Skeletal muscle cell (primary cell): ENCODE measurements at regions not wholly inside any gene's neighbourhood (a gene's known extent, or its start where the extent isn't known, plus 50 kb on each side); places are given as distances from the start of the nearest gene placed in this dataset.
"Not testable (repeated sequence)": the region's sequence is repeated elsewhere in the genome, so short reads cannot be mapped to it uniquely, and the experiment has no call there.

Experiments used
- DNase-seq: peaks from one replicate; pipeline ENCODE4 v3.0.0-alpha.2; 2010; ENCODE audit warnings: low read depth
- H3K4me3 ChIP-seq: 2 replicates; pipeline ENCODE4 v1.5.1; 2011; ENCODE audit warnings: low read depth, mild to moderate bottlenecking, control low read depth, low read length, moderate library complexity

DNA sequence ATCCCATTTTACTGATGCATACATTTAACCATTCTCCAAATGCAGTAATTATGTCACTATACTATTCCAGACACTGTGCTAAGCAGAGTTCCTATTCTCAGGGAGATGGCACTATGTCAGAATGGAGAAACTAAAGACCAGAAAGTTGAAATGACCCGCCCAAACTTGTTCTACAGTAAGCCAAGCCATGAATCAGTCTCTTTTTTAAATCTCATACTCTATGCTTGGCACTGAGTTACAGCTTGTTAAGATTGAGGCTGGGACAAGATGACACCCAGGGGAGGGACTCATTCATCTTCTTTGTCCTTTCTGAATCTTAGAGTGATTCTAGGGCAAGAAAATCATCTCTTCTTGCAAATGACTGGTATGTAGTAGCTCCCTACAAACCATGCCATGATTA is 247.0 kb upstream of the CCL2 start:
- H3K4me3 ChIP-seq: no peak overlapping the region
- no peak for DNase-seq

DNA sequence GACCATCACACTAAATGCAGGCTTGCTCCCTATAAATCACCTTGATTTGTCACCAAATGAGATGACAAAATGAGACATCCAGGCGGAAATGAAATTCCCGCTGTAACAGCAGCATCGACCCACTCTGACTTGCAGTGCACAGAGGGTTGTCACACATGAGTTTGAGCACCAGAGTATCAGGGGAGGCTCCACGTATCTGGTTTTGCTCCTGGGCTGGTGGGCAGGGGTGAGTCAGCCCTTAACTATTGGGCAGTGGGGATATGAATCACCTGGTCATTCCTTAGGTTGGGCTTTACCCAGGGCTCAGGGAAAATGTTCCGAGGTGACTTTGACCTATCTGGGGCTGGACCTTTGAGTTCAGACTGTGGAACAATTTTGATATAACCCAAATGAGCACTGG is 245.2 kb upstream of the CCL2 start:
- H3K4me3 ChIP-seq: no peak overlapping the region
- no peak for DNase-seq

DNA sequence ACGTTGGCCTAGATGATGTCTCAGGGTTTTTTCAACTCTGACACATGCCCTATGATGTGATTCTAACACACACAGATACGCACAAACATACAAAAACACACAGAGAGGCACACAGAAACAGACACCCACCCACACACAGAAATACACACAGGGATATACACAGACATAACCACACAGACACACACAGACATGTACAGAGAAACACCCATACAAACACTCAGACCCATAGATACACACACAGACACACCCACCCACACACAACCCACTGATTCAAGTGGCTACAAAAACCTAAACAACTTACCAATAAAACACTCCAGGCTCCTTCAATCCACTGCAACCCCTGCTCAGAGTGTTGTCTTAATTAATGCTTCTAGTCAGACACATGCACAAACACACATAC is 244.6 kb upstream of the CCL2 start:
- DNase-seq: no peak
- H3K4me3 ChIP-seq: no peak overlapping the region

DNA sequence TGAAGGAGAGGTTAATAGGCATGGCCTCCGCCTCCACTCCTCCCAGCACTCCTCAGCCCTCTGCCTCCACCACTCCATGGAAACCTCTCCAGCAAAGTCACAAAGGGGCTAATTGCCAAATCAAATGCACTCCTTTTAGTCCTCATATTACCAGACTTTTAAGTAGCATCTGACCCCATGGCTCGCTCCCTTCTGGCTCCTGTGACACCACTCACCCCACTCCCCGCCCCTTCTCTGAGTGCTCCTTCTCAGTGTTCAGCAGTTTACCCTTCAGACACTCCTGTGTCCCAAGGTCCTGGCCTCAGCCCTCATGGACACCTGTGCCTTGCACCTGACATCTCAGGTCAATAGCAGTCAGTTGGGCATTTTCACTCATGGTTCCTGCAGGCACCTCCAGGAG is 243.5 kb upstream of the CCL2 start:
- no peak for DNase-seq
- no peak overlapping the region for H3K4me3 ChIP-seq

DNA sequence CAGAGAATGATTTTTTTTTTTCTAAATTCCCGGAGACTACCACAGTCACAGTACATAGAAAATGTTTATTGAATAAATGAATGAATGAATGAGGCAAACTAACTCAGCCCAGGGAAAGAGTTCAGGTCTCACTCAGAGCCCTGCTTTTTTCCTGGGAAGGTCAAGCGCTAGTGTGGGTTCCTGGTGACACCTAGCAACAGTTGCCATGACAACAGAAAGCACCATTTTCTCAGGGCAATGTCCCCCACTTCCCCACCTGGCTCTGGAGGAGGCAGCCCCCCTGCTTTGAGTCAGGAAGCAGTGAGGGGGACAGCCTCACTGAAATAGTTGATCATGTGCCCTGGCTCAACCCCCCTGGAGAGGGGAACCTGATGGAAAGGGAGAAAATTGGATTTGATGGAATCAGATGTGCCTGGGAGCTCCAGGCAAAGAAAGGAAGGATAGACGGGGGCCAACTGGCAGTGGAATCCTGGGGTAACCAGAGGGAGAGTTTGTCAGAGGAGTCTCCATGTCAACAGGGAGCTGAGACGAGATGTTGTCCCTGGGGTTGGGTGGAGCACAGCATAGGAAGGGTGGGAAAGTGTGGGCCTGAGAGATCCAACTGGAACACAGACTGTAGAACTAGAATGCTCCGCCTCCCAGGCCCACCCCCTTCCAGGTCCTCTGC is 242.2 kb upstream of the CCL2 start:
- H3K4me3 ChIP-seq: no peak overlapping the region
- DNase-seq: no peak

DNA sequence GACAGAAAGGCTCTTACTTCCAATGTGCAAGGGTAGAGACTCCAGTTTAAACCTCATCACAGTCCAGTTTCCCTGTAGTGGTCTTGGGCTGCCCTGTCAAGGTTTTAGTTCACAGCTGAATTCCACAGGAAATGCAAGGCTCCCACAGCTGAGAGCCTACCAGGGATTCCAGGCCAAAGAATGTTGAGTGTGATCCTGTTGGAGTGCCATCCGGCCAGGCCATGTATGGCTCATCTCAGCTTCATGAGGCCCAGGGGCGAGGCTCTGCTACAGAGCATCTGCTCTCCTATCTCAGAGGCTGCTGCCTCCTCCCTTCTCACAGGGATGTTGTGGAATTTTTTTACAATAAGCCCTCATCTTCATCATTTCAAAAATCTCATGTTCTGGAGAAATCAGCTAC is 239.8 kb upstream of the CCL2 start:
- no peak for DNase-seq
- H3K4me3 ChIP-seq: no peak overlapping the region

DNA sequence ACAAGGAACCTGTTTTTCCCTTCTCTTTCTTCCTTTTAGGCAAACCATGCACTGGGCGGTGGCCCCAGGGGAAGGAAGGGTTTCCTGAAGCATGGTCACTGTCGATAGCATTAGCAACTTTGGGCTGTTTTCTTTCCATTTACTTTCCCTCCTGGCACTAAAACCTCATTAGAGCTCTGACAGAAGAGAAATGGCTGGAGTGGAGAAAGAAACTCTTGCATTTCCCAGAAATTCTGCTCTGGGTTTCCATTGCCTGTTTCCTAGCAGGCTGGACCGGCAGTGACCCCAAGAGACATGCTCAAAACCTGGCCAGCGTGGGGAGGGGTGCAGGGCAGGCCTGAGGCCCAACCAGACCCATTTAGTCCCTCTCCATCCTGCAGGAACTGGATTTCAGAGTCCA is 230.7 kb upstream of the CCL2 start:
- H3K4me3 ChIP-seq: no peak overlapping the region
- DNase-seq: no peak

DNA sequence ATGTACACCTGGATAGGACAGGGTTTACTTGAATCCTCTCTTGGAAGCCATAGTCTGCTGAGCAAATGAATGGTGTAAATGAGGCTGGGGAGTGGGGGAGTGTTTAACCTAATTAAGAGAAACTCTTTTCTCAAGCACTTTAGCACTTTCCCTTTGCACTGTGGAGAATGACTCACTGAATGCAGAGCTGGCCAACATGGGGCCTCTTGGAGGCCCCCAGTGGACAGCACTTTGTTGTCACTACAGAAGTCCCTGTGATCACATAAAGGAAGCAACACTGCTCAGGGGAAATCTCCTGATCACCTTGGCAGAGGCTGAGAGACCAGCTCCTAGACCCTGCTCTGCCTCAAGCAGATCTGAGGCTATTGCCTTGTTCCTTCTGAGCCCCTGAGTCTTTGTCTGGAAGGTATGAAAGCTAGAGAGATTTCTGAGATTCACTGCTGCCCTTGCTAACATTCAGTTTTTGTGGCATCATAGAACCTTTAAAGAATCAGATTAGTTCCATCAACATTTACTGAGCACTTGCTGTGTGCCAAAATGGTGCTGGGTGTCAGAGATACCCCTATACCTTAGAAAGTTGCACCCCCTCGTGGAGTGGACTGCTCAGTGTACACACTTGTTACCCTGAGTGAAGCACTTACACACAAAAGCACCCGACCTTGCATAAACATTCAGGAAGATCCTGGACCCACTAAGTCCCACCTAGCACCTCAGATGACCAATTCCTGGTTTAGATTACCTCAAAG is 230.1 kb upstream of the CCL2 start:
- H3K4me3 ChIP-seq: no peak overlapping the region
- no peak for DNase-seq

DNA sequence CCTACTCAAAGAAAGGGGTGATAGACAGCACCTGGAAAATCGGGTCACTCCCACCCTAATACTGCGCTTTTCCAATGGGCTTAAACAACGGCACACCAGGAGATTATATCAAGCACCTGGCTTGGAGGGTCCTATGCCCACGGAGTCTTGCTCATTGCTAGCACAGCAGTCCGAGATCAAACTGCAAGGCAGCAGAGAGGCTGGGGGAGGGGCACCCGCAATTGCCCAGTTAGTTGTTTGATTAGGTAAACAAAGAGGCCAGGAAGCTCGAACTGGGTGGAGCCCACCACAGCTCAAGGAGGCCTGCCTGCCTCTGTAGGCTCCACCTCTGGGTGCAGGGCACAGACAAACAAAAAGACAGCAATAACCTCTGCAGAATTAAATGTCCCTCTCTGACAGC is 224.5 kb upstream of the CCL2 start:
- H3K4me3 ChIP-seq, DNase-seq: not testable (repeated sequence)

DNA sequence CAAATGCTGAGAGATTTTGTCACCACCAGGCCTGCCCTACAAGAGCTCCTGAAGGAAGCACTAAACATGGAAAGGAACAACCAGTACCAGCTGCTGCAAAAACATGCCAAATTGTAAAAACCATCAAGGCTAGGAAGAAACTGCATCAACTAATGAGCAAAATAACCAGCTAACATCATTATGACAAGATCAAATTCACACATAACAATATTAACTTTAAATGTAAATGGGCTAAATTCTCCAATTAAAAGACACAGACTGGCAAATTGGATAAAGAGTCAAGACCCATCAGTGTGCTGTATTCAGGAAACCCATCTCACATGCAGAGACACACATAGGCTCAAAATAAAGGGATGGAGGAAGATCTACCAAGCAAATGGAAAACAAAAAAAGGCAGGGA is 222.8 kb upstream of the CCL2 start:
- DNase-seq, H3K4me3 ChIP-seq: not testable (repeated sequence)

DNA sequence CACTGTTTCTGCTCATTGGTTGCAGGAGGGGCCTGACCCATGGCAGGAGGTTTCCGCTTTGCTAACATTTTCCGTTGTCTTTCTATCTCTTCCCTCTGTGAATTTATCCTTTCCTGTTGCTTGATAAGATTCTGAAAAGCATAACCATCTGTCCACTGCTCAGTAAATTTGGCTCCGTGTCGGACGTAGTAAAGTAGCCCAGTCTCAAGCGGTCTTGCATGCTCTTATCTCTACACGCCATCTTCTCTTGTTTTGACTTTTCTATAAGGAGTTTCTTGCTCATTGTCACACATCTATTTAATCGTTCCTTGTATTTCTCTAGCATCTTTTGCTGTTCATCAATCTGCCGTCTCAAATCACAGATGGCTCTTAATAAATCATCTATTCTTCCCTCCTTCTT is 216.3 kb upstream of the CCL2 start:
- not testable (repeated sequence) for H3K4me3 ChIP-seq, DNase-seq

DNA sequence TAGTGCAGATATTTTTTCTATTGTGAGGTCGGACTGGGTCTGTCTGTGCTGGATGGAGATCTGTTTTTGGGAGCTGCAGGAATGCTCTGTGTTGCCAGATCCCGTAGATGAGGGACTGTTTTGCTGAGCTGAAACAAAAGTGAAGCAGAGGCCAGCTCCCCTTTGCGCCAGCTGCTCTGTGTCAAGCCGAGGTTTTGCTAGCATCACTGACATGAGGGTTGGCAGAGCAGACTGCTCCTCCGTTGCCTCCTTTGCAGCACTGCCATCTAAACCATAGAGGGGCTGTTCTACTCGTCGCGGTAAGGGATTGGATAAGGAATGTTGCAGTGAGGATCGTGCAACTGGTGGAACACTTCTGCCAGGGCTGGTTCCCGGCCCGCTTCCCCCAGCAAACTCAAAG is 215.9 kb upstream of the CCL2 start:
- not testable (repeated sequence) for DNase-seq, H3K4me3 ChIP-seq

DNA sequence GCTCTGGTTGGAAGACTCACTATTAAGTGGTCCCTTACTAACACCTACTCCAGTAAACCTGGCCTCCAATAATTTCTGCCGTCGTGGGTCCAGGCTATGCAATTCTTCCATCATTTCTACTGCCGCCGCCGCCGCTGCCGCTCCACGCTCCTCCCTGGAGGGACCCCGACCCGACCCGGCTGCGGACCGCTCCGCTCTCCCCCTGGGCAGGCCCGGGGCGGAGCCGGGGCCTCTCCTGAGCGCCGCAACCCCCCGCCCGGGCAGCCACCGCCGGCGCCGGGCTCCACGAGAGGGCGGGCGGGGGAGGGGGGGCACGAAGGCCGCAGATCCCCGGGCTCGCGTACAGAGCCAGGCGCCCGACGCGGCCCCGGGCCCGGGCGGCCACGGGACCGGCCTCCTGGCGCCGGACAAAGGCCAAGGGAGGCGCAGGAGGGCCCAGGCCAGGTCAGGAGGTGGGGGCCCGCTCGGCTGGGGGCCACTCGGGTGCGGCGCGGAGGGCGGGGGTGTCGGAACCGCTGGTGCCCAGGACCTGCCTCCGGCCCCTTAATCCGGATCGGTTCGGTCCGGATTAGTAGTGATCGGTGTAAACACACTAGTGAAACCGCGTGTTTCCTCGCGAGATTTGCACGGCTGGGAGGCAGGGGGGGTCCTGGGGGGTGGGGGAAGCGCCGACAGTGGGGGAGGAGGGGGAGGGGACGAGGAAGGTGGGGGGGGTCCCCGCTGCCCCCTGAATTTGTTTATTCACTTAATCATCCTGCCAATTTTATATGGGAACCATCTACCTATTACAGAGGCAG is 215.1 kb upstream of the CCL2 start:
- H3K4me3 ChIP-seq, DNase-seq: not testable (repeated sequence)

DNA sequence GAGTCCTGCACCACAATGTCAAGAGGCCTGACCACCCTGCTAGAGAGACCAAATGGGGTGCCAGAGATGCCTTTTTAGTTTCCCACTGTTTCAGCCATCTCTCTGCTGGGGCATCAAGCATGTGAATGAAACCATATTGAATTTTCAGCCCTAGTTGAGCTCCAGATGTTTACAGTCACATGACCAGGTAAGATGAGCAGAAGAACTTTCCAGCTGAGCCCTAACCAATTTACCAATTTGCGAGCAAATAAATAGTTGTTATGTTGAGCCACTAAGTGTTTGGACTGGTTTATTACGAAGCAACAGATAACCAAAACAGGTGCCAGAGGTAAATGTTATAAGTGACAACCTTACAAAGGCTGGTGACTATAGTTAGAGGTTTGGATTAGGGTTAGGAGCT is 209.1 kb upstream of the CCL2 start:
- H3K4me3 ChIP-seq: no peak overlapping the region
- DNase-seq: no peak

DNA sequence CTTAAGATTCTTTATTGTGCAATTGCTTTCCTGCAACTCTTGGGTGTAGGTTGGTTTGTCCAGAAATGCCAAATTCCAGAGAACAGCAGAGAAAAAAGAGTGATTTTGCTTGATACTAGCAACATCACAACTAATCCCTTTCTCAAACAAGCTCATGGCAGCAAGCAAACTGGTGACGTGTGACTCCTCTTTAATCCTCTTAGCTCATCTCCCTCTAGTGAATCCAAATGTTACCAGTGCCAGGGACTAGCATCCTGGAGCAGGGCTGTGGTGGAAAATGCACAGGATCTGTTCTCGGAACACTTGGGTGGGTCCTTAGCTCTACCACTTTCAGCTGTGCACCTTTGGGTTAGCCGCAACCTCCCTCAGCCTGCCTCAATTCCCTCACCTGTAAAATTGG is 204.0 kb upstream of the CCL2 start:
- no peak for DNase-seq
- H3K4me3 ChIP-seq: no peak overlapping the region

DNA sequence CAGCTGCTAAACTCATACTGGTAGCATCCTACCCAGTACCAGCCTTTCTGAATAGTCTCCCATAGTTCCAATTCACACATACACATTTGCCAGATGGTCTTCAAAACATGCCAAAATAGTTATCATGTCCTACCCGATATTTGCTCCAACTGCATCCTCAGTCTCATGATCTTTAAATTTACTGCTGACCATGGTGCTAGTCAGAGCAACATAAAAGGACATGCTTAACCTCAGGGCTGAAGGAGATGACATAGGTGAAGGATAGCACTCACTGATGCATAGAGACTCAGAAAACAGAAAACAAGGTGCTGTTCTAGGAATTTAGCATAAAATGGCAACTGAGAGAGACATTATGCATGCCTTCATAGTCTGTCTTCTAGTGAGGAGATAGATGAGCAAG is 200.6 kb upstream of the CCL2 start:
- no peak for DNase-seq
- H3K4me3 ChIP-seq: no peak overlapping the region

DNA sequence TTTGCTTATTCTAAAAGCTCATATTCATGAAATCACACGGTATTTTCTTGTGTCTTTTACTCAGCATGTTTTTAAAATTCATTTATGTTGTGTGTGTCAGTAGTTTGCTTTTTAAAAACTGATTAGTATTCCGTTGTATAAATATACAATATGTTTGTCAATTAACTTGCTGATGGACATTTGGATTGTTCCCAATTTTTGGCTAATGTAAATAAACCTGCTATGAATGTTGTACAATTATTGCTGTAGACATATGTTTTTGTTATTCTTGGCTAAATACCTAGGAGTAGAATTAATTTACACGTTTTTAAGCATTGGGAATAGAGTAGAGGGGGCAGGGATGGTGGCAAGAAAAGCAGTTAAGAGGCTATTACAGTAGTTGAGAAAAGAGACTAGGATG is 199.5 kb upstream of the CCL2 start:
- no peak overlapping the region for H3K4me3 ChIP-seq
- no peak for DNase-seq

DNA sequence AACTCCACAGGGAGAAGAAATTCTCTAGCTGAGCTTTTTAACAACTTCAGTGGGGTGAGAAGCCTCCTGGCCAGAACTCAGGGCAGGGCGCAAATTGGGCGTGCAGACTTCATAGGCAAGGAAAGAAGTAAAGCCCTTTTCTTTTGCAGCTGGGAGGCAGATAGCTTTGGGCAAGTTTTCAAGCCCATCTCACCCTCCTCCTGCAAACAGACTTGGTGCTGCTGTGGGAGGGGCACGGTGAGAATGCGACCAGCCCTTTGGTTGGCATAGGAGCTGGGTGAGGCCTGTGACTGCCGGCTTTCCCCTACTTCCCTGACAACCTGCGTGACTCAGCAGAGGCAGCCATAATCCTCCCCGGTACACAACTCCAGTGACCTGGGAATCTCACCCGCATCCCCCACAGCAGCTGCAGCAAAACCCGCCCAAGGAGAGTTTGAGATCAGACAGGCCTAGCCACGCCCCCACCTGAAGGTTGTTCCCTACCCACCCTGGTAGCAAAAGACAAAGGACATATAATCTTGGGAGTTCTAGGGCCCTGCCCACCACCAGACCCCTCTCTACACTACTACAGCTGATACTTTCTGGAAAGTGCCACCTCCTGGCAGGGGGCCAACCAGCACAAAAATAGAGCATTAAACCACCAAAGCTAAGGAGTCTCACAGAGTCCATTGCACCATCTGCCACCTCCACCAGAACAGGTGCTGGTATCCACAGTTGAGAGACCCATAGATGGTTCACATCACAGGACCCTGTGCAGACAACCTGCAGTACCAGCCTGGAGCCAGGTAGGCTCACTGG is 195.5 kb upstream of the CCL2 start:
- no peak overlapping the region for H3K4me3 ChIP-seq
- no peak for DNase-seq

DNA sequence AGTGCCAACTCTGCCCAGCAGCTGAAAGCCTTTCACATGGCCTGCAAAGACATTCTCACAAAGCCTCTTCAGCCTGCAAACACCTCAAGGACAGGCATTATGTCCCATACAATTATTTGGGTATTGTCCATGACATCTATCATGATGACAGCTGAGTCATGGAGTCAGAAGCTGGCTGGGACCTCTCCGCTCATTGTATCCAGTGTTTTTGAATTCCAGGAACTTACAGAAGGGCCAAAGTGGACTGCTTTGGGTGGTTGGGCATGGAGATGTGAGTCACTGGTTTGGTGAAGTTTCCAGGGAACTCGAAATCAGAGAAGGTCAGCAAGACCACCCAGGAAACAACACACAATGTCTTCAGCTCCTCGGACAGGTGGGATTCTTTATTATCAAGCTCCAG is 188.6 kb upstream of the CCL2 start:
- no peak overlapping the region for H3K4me3 ChIP-seq
- DNase-seq: no peak

DNA sequence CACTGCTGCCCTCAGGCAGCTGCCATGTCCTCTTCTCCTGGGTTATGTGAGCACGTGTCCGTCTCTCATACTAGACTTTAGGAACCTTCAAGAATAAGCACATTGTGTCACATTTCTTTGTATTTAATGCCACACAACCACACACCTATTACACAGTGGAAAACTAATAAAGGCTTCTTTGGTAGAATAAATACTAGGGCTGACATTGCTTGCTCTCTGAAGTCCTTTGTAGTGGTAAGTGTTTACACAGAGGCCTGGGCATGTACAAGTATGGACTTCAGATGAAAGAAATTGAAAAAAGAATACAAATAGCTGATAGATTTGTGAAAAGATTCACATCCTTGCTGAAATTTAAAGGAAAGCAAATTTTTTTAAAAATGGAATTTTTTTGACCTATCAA is 188.1 kb upstream of the CCL2 start:
- no peak for DNase-seq
- no peak overlapping the region for H3K4me3 ChIP-seq
